Kidney capillary endothelial cell (primary cell): ENCODE measurements at regions not wholly inside any gene's neighbourhood (a gene's known extent, or its start where the extent isn't known, plus 50 kb on each side); places are given as distances from the start of the nearest gene placed in this dataset.
"Not testable (repeated sequence)": the region's sequence is repeated elsewhere in the genome, so short reads cannot be mapped to it uniquely, and the experiment has no call there.

Experiments
- DNase-seq: peaks from one replicate; pipeline ENCODE4 v3.0.0-alpha.2; 2018; ENCODE audit warnings: low spot score

DNA sequence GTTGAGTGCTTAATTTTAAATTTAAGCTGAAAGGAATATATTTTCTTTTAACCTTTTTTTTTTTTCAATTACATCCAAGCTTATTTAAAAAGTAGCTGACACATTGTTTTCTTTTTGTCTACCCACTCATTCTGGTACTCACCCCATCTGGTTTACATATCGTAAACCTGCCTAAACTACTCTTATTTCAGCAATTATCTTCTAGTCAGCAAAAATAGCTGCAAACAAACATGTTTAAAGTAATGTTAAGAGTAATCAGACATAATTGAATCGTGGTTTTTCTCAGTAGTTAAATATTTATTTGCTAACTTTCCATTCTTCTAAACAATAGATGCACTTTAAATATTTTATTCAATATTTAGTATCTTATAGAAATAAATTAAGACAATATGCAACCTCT lies 492.7 kb upstream of the MGAT4C start:
- DNase-seq: no peak

DNA sequence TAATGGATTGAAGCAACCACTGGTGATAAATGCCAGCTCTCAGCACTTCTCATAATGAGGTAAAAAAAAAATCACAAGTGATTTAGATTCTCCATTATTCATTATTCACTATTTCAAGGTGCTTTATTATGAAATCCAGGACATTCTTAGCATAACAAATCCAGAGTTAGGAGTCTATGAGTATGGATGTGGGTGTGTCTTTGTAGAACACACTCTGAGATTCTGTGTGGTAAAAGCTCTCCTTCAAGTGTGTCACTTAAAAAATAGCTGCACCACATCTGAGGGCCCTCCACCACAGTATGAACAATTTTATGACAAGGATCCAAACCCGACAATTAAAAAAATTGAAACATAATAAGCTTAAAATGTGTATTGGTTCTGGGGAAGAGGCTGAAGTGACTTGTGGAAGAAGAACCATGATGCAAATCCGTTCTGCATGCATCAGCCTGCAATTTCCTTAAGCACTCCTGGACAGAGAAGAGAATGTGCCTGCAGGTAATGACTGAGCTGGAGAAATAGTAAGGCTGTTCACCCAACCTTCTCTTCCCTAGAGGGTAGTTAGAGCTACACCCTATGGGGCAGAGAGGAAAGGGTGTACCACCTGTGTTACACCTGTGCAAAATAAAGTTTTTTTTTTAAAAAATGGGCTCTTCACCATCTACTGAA lies 488.5 kb upstream of the MGAT4C start:
- DNase-seq: no peak

- no peak for DNase-seq
Measured at GRCh38 chr12:86743875-86744536, 487.8 kb upstream of the MGAT4C start.

GRCh38 chr12:86741531-86741930 lies 485.3 kb upstream of the MGAT4C start:
- DNase-seq: no peak

DNA sequence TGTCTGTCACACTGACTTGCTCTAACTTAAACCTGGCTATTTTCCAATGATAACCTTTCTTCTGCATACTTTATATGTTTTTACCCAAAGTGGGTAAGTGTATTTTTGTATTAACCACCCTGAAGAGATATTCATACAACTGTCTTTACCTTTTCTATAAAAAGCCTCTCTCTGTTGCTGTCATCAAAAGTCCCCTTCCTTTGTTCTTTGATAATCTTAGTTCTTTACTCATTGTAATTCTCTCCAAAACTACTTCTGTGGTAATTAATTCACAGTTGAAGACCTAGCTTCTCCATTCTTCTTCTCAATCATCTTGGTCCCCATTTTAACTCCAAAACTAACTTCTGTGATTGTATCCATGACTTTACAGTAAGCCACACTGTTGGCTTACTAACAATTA lies 479.7 kb upstream of the MGAT4C start:
- DNase-seq: no peak

DNA sequence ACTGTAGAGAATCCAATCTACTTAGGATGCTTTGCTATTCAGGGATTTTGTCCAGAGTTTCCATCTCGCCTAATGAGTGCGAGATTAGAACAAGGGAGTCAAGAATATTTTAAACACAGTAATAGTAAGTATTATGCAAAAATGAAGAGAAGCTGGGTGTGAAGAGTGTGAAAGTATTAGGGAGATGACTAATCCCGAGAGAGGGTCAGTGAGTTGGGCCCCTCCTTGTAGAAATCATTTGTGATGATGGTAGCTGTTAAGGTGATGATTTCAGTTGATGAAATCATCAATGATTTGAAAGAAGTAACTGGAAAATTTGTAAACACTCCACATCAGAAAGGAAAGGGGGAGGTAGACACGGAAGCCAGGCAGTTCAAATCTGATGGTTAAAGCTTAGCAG lies 478.9 kb upstream of the MGAT4C start:
- no peak for DNase-seq

- no peak for DNase-seq
Measured at GRCh38 chr12:86730233-86730632, 474.0 kb upstream of the MGAT4C start.

GRCh38 chr12:86729739-86730138 lies 473.5 kb upstream of the MGAT4C start:
- no peak for DNase-seq

DNA sequence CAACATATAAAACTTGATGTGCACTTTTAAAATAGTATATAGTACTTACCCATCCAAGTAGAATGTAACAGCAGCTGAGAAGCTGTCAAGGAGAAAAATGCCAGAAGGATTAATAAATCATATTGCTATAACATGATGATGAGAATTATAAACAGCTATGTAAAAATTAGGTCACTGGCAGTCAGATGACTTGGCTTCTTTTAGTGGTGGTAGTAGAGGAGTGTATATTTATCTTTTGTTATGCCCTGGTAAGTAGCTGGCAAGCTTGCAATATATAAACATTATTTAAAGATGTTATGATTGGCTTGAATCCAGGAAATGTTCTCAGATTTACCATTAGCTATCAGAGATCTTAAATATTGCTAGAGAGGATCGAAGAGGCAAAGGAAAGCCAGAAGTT lies 471.0 kb upstream of the MGAT4C start:
- no peak for DNase-seq

DNA sequence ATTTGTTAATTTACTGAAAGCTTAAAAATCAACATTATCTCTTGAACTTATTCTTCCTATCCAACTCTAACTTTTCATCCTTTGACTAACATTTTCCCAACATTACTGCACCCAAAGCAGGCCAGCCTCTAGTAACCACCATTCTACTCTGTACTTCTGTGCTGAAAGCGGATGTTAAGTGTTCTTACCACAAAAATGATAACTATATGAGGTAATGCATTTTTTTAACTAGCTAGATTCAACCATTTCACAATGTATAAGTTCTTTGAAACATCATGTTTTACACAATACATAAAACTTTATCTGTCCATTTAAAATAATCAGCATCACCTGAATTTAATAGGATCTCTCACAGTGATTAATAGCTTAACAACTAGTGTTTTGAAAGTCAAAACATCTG lies 468.5 kb upstream of the MGAT4C start:
- no peak for DNase-seq

DNA sequence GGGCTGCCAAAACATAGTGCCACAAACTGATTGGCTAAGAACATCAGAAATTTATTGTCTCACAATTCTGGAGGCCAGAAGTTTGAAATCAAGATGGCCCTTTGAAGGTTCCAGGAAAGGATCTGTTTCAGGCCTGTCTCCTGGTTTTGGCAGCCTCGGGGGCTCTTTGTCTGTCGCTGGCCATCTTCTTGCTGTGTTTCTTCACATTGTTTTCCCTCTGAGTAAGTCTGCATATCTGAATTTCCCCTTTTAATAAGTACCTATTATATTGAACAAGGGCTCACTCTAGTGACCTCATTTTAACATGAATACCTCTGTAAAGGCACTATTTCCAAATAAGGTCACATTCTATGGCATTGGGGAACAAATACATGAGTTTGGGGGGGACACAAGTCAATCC lies 467.1 kb upstream of the MGAT4C start:
- DNase-seq: no peak

- DNase-seq: no peak
Measured at GRCh38 chr12:86721713-86722397, 465.7 kb upstream of the MGAT4C start.

GRCh38 chr12:86719381-86719780 lies 463.2 kb upstream of the MGAT4C start:
- DNase-seq: peak; percentile 20

- no peak for DNase-seq
Measured at GRCh38 chr12:86713121-86713520, 456.9 kb upstream of the MGAT4C start.

- DNase-seq: peak; percentile 98
Measured at GRCh38 chr12:86712425-86712843, 456.2 kb upstream of the MGAT4C start.

DNA sequence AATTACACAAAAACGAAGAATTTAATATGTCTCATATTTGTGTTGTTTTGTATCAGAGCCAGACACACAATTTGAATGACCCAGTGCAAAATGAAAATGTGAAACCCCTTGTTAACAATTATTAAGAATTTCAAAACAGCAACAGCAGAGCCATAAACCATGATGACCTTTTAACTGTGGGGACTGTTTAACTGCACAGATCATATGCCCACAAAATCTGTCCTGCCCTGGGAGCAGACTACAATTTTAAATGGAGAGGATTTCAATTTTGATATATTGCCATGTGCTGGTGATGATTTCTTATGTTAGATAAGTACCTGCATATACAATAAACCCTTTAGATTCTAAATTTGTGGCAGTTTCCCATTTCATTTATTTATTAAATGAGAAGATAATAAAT lies 455.5 kb upstream of the MGAT4C start:
- DNase-seq: no peak

GRCh38 chr12:86710109-86710508 lies 453.9 kb upstream of the MGAT4C start:
- no peak for DNase-seq

DNA sequence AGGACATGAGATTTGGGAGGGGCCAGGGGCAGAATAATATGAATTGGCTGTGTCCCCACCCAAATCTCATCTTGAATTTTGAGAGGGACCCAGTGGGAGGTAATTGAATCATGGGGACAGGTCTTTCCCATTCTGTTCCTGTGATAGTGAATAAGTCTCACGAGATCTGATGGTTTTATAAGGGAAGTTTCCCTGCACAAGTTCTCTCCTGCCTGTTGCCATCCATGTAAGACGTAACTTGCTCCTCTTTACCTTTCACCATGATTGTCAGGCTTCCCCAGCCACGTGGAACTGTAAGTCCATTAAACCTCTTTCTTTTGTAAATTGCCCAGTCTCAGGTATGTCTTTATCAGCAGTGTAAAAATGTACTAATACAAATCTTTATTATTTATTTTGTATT lies 452.8 kb upstream of the MGAT4C start:
- not testable (repeated sequence) for DNase-seq

GRCh38 chr12:86698641-86698980 lies 442.4 kb upstream of the MGAT4C start:
- no peak for DNase-seq

GRCh38 chr12:86697916-86698640 lies 441.9 kb upstream of the MGAT4C start:
- no peak for DNase-seq

- DNase-seq: no peak
Measured at GRCh38 chr12:86683568-86684304, 427.5 kb upstream of the MGAT4C start.

GRCh38 chr12:86681060-86681459 lies 424.9 kb upstream of the MGAT4C start:
- no peak for DNase-seq
